ENCODE measurements at regions not wholly inside any gene's neighbourhood (a gene's known extent, or its start where the extent isn't known, plus 50 kb on each side); places are given as distances from the start of the nearest gene placed in this dataset.

GRCh38 chr1:194445244-194445643, 1258.8 kb upstream of the B3GALT2 start:
- no peak for DNase-seq (ENCODE audit: low read depth, low spot score)
- Histone ChIP-seq H3K4me3 (replicated peaks in 1 of 2; ENCODE audit: low read depth in 1 of 2, low read length in 2 of 2) (no peak overlapping the region), H2AFZ (ENCODE audit: low read depth, low read length, poor library complexity, severe bottlenecking) (no peak overlapping the region), H3K36me3 (ENCODE audit: control insufficient read depth in 1 of 2, insufficient read depth in 2 of 2, low read length in 2 of 2) (no peaks in the 10 kb centered on the region), H3K9ac (ENCODE audit: low read length) (no peak overlapping the region), H3K9me3 (ENCODE audit: control insufficient read depth in 1 of 2, insufficient read depth in 1 of 2, low read depth in 1 of 2, low read length in 2 of 2) (no peaks in the 10 kb centered on the region), H3K27me3 (ENCODE audit: insufficient read depth, low read length) (no peaks in the 10 kb centered on the region), H3K4me1 (ENCODE audit: control insufficient read depth in 1 of 2, insufficient read depth in 2 of 2, low read length in 2 of 2) (no peaks in the 10 kb centered on the region), H3K4me2 (ENCODE audit: low read length) (no peak overlapping the region), H3K79me2 (ENCODE audit: insufficient read depth, low read length) (no peaks in the 10 kb centered on the region), H3K27ac (ENCODE audit: low read depth, low read length) (no peak overlapping the region), H3K9me2 (ENCODE audit: insufficient read depth) (no peaks in the 10 kb centered on the region), H4K20me1 (ENCODE audit: insufficient read depth) (no peaks in the 10 kb centered on the region)
- TF ChIP-seq CTCF (IDR thresholded peaks at IDR 0.05 in 2 of 3, conservative IDR thresholded peaks at IDR 0.05 in 1 of 3; ENCODE audit: borderline replicate concordance in 1 of 3, insufficient read depth in 1 of 3, low read depth in 2 of 3, low read length in 2 of 3): no peak
- TF ChIP-seq RAD21 (IDR thresholded peaks at IDR 0.05; ENCODE audit: low read depth): no peak
- TF ChIP-seq TCF7L2 (IDR thresholded peaks at IDR 0.05; ENCODE audit: borderline replicate concordance, extremely low read depth, insufficient read depth, insufficient read length): no peak
- TF ChIP-seq FOSL1 (IDR thresholded peaks at IDR 0.05; ENCODE audit: low read depth): no peak
- no peak for TF ChIP-seq POLR2A (IDR thresholded peaks at IDR 0.05; ENCODE audit: borderline replicate concordance, extremely low read depth, insufficient read depth, insufficient read length)
- TF ChIP-seq JUND (IDR thresholded peaks at IDR 0.05): no peak
- no peak for TF ChIP-seq MAX (IDR thresholded peaks at IDR 0.05)
- TF ChIP-seq YY1 (IDR thresholded peaks at IDR 0.05; ENCODE audit: extremely low read depth, insufficient replicate concordance, low read depth, low read length): no peak
- no peak for TF ChIP-seq ZNF274 (IDR thresholded peaks at IDR 0.05; ENCODE audit: low read depth, low read length)
- TF ChIP-seq EZH2 (IDR thresholded peaks at IDR 0.05): no peak
- TF ChIP-seq ZFX (IDR thresholded peaks at IDR 0.05): no peak
- TF ChIP-seq EGR1 (IDR thresholded peaks at IDR 0.05; ENCODE audit: low read depth): no peak
- TF ChIP-seq CBX3 (IDR thresholded peaks at IDR 0.05; ENCODE audit: low read depth): no peak
- no peak for TF ChIP-seq POLR2AphosphoS5 (IDR thresholded peaks at IDR 0.05; ENCODE audit: low read depth, low read length)
- TF ChIP-seq ZBTB33 (IDR thresholded peaks at IDR 0.05; ENCODE audit: extremely low read depth, insufficient replicate concordance, low read length): no peak
- no peak for TF ChIP-seq EZH2phosphoT487 (IDR thresholded peaks at IDR 0.05; ENCODE audit: borderline replicate concordance)
- TF ChIP-seq SP1 (IDR thresholded peaks at IDR 0.05; ENCODE audit: low read depth): no peak
- TF ChIP-seq REST (IDR thresholded peaks at IDR 0.05; ENCODE audit: low read depth): no peak
- TF ChIP-seq CEBPB (IDR thresholded peaks at IDR 0.05; ENCODE audit: low read depth): no peak
- no peak for TF ChIP-seq SRF (IDR thresholded peaks at IDR 0.05; ENCODE audit: low read depth)
- ChIA-PET CTCF (no interaction called here), RAD21 (ENCODE audit: low non-redundant PET in 1 of 2, low total read pairs in 2 of 2, uncharacterized antibody in 2 of 2, unreplicated experiment in 2 of 2) (no interaction called here), POLR2A (no interaction called here)
- ATAC-seq: no peak
- intact Hi-C loops (cut with micrococcal nuclease): no loop called here
- no TSS peak for BruUV-seq (replicated peaks)

Measured in HCT116 (cell line).